Upper lobe of left lung (tissue), 4 donors: ENCODE measurements at regions not wholly inside any gene's neighbourhood (a gene's known extent, or its start where the extent isn't known, plus 50 kb on each side); places are given as distances from the start of the nearest gene placed in this dataset.

Experiments
- EP300 ChIP-seq, 4 donors: sonication (generic); formaldehyde crosslinking; IDR thresholded peaks; one replicate each; pipeline ENCODE4 v1.5.1; 2017; ENCODE audit warnings: antibody characterized with exemption in 4 of 4, control low read depth in 2 of 4
- TF ChIP-seq, protein P1 (sequence below), 6 experiments: fragments of 450-650 bp in 4 of 6; fragments of 200-600 bp in 2 of 6; sonication (generic) in 2 of 6; IDR thresholded peaks; one replicate each; pipeline ENCODE4 v1.5.1; 2016 to 2019; ENCODE audit warnings: antibody characterized with exemption in 6 of 6

DNA sequence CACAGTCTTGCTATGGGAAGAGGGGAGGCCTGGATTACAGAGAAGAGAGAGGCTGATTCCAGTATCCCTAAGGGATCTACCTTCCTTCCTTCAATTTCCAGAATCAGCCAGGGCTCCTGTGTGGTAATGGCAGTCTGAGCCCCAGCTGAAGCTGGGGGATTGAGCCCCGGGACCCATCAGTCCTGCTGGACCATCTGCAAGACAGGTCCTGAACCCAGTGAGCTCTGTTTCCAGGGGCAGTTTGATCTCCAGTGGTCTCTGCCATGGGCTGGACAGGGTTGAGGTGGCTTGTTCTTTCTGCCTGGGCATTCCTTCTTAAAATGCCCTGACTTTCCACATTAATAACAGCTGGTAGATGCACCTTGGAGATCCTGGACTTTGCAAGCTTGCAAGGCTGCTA lies 685.2 kb downstream of the TBL1XR1 start:
- TF ChIP-seq EP300 (IDR thresholded peaks at IDR 0.05): no peak
- TF ChIP-seq, protein P1, sequence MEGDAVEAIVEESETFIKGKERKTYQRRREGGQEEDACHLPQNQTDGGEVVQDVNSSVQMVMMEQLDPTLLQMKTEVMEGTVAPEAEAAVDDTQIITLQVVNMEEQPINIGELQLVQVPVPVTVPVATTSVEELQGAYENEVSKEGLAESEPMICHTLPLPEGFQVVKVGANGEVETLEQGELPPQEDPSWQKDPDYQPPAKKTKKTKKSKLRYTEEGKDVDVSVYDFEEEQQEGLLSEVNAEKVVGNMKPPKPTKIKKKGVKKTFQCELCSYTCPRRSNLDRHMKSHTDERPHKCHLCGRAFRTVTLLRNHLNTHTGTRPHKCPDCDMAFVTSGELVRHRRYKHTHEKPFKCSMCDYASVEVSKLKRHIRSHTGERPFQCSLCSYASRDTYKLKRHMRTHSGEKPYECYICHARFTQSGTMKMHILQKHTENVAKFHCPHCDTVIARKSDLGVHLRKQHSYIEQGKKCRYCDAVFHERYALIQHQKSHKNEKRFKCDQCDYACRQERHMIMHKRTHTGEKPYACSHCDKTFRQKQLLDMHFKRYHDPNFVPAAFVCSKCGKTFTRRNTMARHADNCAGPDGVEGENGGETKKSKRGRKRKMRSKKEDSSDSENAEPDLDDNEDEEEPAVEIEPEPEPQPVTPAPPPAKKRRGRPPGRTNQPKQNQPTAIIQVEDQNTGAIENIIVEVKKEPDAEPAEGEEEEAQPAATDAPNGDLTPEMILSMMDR (IDR thresholded peaks at IDR 0.05): no peak
